A673 (cell line): ENCODE measurements at regions not wholly inside any gene's neighbourhood (a gene's known extent, or its start where the extent isn't known, plus 50 kb on each side); places are given as distances from the start of the nearest gene placed in this dataset.

ENCODE experiments used
- BruUV-seq: library from RNA; stranded (reverse); fragments of 400-500 nt; replicated peaks from 2 replicates; lab custom pipeline; 2021; lab: Mats Ljungman, UMichigan
- CTCF ChIA-PET: fragments of 300-600 bp; sonication (Branson Sonifier 250); formaldehyde crosslinking; loops from one replicate; lab custom pipeline; 2022; ENCODE audit warnings: antibody characterized with exemption; lab: Charles Lee
- POLR2A ChIA-PET: fragments of 300-600 bp; sonication (Branson Sonifier 250); formaldehyde crosslinking; loops from one replicate; lab custom pipeline; 2022; ENCODE audit warnings: antibody characterized with exemption; ENCODE audit not compliant: low non-redundant PET; lab: Charles Lee
- DNase-seq: peaks from one replicate; pipeline ENCODE4 v3.0.0-alpha.2; 2015; ENCODE audit warnings: low spot score
- H3K27ac ChIP-seq: fragments of 200-600 bp; sonication (generic); 2 replicates; pipeline ENCODE4 v1.5.1; 2016; ENCODE audit warnings: mixed run types, low read depth, mild to moderate bottlenecking, mixed read lengths, antibody characterized with exemption, low read length; ENCODE audit not compliant: poor library complexity, severe bottlenecking
- H3K27me3 ChIP-seq: fragments of 200-600 bp; sonication (generic); replicated peaks from 2 replicates; pipeline ENCODE4 v1.6.1; 2017; ENCODE audit warnings: mixed run types, low read depth, mild to moderate bottlenecking, mixed read lengths, antibody characterized with exemption, low read length; ENCODE audit not compliant: insufficient read depth, poor library complexity
- H3K36me3 ChIP-seq: fragments of 200-600 bp; sonication (generic); 2 replicates; pipeline ENCODE4 v1.6.1; 2016; ENCODE audit warnings: mixed run types, mild to moderate bottlenecking, mixed read lengths, antibody characterized with exemption, low read length; ENCODE audit not compliant: insufficient read depth, poor library complexity, severe bottlenecking
- H3K4me1 ChIP-seq: fragments of 200-600 bp; sonication (generic); 2 replicates; pipeline ENCODE4 v1.6.1; 2017; ENCODE audit warnings: mixed run types, mild to moderate bottlenecking, mixed read lengths, antibody characterized with exemption, low read length; ENCODE audit not compliant: insufficient read depth, poor library complexity, severe bottlenecking
- H3K4me3 ChIP-seq: fragments of 200-600 bp; sonication (generic); 2 replicates; pipeline ENCODE4 v1.5.1; 2016; ENCODE audit warnings: low read depth, mixed run types, mild to moderate bottlenecking, mixed read lengths, low read length; ENCODE audit not compliant: poor library complexity, severe bottlenecking
- H3K9me3 ChIP-seq: fragments of 200-600 bp; sonication (generic); 2 replicates; pipeline ENCODE4 v1.6.1; 2016; ENCODE audit warnings: mixed run types, low read depth, mild to moderate bottlenecking, mixed read lengths, antibody characterized with exemption, low read length; ENCODE audit not compliant: poor library complexity, severe bottlenecking
- EZH2 ChIP-seq: fragments of 200-600 bp; sonication (generic); IDR thresholded peaks from 2 replicates; pipeline ENCODE4 v1.6.1; 2017; ENCODE audit warnings: borderline replicate concordance, low read depth, mild to moderate bottlenecking, mixed read lengths, antibody characterized with exemption, low read length; ENCODE audit not compliant: poor library complexity, severe bottlenecking
- intact Hi-C: fragments of 100-400 bp; cut with micrococcal nuclease; formaldehyde crosslinking; loops from one replicate; pipeline ENCODE4 v1.10.0; 2022; ENCODE audit not compliant: unreplicated experiment
- TF ChIP-seq, protein P1 (sequence below): fragments of 300-800, 200-600 bp; sonication (generic); conservative IDR thresholded peaks from 2 replicates; pipeline ENCODE4 v1.5.1; 2017; ENCODE audit warnings: low read depth, mild to moderate bottlenecking, antibody characterized with exemption, low read length, moderate library complexity, mixed read lengths

DNA sequence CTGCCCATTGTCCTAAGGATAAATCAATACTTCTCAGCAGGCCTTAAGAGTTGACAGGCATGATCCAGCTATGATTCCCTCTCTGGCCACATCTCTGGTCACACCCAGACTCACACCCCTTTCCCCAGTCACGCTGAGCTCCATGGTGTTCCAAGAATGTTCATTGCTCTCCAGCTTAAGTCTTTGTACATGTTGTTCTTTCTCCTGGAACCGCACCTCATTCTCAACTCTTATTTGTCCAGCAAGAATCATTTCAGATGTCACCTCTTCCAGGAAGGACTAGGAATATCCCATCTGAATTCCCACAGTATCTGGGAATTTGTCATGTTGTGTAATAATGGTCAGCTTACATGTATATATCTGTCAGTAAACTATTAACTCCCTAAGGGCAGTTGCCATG is 118.3 kb upstream of the GALNT15 start:
- Histone ChIP-seq H3K36me3 (no peaks in the 10 kb centered on the region), H3K4me1 (no peaks in the 10 kb centered on the region), H3K27me3 (no peaks in the 10 kb centered on the region), H3K27ac (no peak overlapping the region), H3K9me3 (no peaks in the 10 kb centered on the region), H3K4me3 (no peak overlapping the region)
- POLR2A ChIA-PET = no interaction called here
- intact Hi-C loops = no loop called here
- no TSS peak for BruUV-seq
- CTCF ChIA-PET = no interaction called here
- DNase-seq = no peak
- no peak for TF ChIP-seq EZH2
- TF ChIP-seq, protein P1, sequence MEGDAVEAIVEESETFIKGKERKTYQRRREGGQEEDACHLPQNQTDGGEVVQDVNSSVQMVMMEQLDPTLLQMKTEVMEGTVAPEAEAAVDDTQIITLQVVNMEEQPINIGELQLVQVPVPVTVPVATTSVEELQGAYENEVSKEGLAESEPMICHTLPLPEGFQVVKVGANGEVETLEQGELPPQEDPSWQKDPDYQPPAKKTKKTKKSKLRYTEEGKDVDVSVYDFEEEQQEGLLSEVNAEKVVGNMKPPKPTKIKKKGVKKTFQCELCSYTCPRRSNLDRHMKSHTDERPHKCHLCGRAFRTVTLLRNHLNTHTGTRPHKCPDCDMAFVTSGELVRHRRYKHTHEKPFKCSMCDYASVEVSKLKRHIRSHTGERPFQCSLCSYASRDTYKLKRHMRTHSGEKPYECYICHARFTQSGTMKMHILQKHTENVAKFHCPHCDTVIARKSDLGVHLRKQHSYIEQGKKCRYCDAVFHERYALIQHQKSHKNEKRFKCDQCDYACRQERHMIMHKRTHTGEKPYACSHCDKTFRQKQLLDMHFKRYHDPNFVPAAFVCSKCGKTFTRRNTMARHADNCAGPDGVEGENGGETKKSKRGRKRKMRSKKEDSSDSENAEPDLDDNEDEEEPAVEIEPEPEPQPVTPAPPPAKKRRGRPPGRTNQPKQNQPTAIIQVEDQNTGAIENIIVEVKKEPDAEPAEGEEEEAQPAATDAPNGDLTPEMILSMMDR = no peak

DNA sequence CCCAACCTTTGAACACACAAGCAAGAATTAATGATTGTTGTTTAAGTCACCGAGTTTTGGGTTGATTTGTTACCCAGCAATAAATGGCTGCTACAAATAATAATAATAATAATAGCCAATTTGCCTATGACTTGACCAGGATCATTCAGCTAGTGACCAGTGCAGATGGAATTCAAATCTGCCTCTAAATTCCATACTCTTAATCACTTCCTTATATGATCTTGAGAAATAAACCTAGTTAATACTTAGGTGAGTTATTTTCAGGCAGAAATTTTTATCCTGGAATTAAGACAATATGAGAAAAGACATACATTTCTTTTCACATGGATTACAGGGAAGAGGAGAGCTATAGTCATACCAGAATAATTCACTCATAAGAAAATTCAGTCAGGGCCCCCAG is 116.0 kb upstream of the GALNT15 start:
- Histone ChIP-seq H3K36me3 (no peaks in the 10 kb centered on the region), H3K27me3 (no peaks in the 10 kb centered on the region), H3K4me3 (no peak overlapping the region), H3K9me3 (no peaks in the 10 kb centered on the region), H3K27ac (no peak overlapping the region), H3K4me1 (no peaks in the 10 kb centered on the region)
- BruUV-seq = no TSS peak
- POLR2A ChIA-PET = no interaction called here
- CTCF ChIA-PET = no interaction called here
- DNase-seq = no peak
- intact Hi-C loops = no loop called here
- TF ChIP-seq, protein P1 = no peak
- TF ChIP-seq EZH2 = no peak

DNA sequence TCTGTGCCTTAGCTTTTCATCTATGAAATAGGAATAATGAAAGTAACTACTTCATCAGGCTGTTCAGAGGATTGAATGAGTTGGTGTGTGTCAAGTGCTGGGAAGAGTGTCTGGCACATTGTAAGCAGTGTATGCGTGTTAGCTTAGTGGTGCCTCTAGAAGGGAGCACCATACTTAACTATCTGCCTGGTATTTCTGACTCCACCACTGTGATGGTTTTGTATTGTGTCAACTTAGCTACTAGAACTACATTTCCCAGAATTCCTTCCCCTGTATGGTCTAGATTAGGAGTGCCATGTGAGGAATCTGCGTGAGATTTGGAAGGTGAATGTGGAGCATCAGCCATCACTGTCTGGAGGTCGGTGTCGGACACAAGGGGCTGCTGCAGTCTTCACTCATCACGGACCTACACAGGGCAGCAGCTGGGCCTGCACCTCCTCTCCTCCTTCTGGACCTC is 115.4 kb upstream of the GALNT15 start:
- CTCF ChIA-PET = no interaction called here
- H3K4me3 ChIP-seq = no peak overlapping the region

More for the DNA sequence above, 115.4 kb upstream of the GALNT15 start:
- BruUV-seq = no TSS peak
- POLR2A ChIA-PET = interaction anchor here (0.6 kb wide), 1 partner anchor 9 kb away, joined by 3 read pairs; no protein-coding TSS in a partner anchor
- Histone ChIP-seq H3K27ac (no peak overlapping the region), H3K27me3 (no peaks in the 10 kb centered on the region), H3K9me3 (no peaks in the 10 kb centered on the region), H3K36me3 (no peaks in the 10 kb centered on the region), H3K4me1 (no peaks in the 10 kb centered on the region)
- no peak for DNase-seq
- TF ChIP-seq, protein P1 = no peak
- TF ChIP-seq EZH2 = no peak
- intact Hi-C loops = no loop called here
